HEK293T (cell line): ENCODE measurements at regions not wholly inside any gene's neighbourhood (a gene's known extent, or its start where the extent isn't known, plus 50 kb on each side); places are given as distances from the start of the nearest gene placed in this dataset.

ENCODE experiments used
- ARNT ChIP-seq: fragments of 450-650 bp; IDR thresholded peaks from 2 replicates; pipeline ENCODE4 v1.6.1; 2017; ENCODE audit warnings: mild to moderate bottlenecking
- BHLHE40 ChIP-seq: fragments of 450-650 bp; IDR thresholded peaks from 2 replicates; pipeline ENCODE4 v1.6.1; 2016; ENCODE audit warnings: mild to moderate bottlenecking, moderate library complexity, borderline replicate concordance
- CTBP1 ChIP-seq: fragments of 450-650 bp; IDR thresholded peaks from 2 replicates; pipeline ENCODE4 v1.6.1; 2016; ENCODE audit warnings: borderline replicate concordance
- FOXA1 ChIP-seq: fragments of 450-650 bp; IDR thresholded peaks from 2 replicates; pipeline ENCODE4 v1.6.1; 2016; ENCODE audit warnings: mild to moderate bottlenecking
- FOXK2 ChIP-seq: fragments of 450-650 bp; IDR thresholded peaks from 2 replicates; pipeline ENCODE4 v1.6.1; 2016; ENCODE audit warnings: mild to moderate bottlenecking
- FOXM1 ChIP-seq: fragments of 450-650 bp; IDR thresholded peaks from 2 replicates; pipeline ENCODE4 v1.6.1; 2017; ENCODE audit warnings: mild to moderate bottlenecking, borderline replicate concordance
- HDGF ChIP-seq: fragments of 450-650 bp; IDR thresholded peaks from 2 replicates; pipeline ENCODE4 v1.6.1; 2017; ENCODE audit warnings: antibody characterized with exemption, borderline replicate concordance
- LEF1 ChIP-seq: fragments of 450-650 bp; IDR thresholded peaks from 2 replicates; pipeline ENCODE4 v1.6.1; 2017; ENCODE audit warnings: mild to moderate bottlenecking, borderline replicate concordance
- PKNOX1 ChIP-seq: fragments of 450-650 bp; IDR thresholded peaks from 2 replicates; pipeline ENCODE4 v1.6.1; 2016
- SP1 ChIP-seq: fragments of 450-650 bp; IDR thresholded peaks from 2 replicates; pipeline ENCODE4 v1.6.1; 2017
- SUZ12 ChIP-seq: fragments of 450-650 bp; IDR thresholded peaks from 2 replicates; pipeline ENCODE4 v1.6.1; 2016; ENCODE audit warnings: mild to moderate bottlenecking
- TARDBP ChIP-seq: fragments of 450-650 bp; IDR thresholded peaks from 2 replicates; pipeline ENCODE4 v1.6.1; 2016
- ZNF384 ChIP-seq: fragments of 450-650 bp; IDR thresholded peaks from 2 replicates; pipeline ENCODE4 v1.6.1; 2016

- TF ChIP-seq BHLHE40 (no peak), LEF1 (no peak), SUZ12 (no peak), FOXA1 (no peak), CTBP1 (no peak), TARDBP (no peak), FOXM1 (no peak), ZNF384 (no peak), PKNOX1 (no peak), FOXK2 (no peak), ARNT (no peak), SP1 (no peak), HDGF (no peak)
These were observed 356.0 kb downstream of the HDGFL1 start for GRCh38 chr6:22925304-22925835.
